PFSK-1 (cell line): ENCODE measurements at regions not wholly inside any gene's neighbourhood (a gene's known extent, or its start where the extent isn't known, plus 50 kb on each side); places are given as distances from the start of the nearest gene placed in this dataset.

Experiments used
- POLR2AphosphoS5 ChIP-seq: IDR thresholded peaks from 2 replicates; pipeline ENCODE4 v1.6.1; 2012; ENCODE audit warnings: low read depth, mild to moderate bottlenecking, control low read depth, low read length, moderate library complexity
- SIN3A ChIP-seq: IDR thresholded peaks from 2 replicates; pipeline ENCODE4 v1.6.1; 2012; ENCODE audit warnings: mild to moderate bottlenecking, low read length, moderate library complexity, borderline replicate concordance; ENCODE audit not compliant: insufficient read depth
- TAF1 ChIP-seq: IDR thresholded peaks from 2 replicates; pipeline ENCODE4 v1.6.1; 2012; ENCODE audit warnings: low read length, control low read depth, borderline replicate concordance; ENCODE audit not compliant: insufficient read depth
- TF ChIP-seq, protein P1 (sequence below), 2 experiments: IDR thresholded peaks; 2 replicates each; pipeline versions ENCODE4 v1.6.1 to v1.8.0; 2011 to 2012; ENCODE audit warnings: low read depth in 2 of 2, low read length in 2 of 2, control low read depth in 1 of 2, inconsistent platforms in 1 of 2, mild to moderate bottlenecking in 1 of 2, moderate library complexity in 1 of 2; ENCODE audit not compliant: insufficient read depth in 1 of 2

DNA sequence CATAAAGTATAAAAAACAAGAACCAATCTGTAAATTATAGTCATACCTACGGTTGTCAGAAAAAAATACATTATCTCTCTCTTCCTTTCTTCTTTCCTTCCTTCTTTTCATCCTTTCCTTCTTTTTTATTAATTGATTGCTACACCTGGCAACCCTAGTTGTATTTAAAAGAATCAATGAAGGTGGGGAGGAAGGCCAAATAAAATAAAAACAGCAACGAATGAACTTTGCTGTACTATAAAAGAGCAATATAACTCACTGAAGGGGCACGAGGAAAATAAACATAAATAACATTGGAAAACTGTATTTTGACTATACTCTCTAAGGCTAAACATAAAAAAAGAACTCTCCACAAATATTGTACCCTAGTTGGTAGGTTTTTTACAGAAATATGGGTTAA, 898.2 kb upstream of the USP15 start:
- TF ChIP-seq POLR2AphosphoS5, result no peak
- no peak for TF ChIP-seq TAF1
- TF ChIP-seq, protein P1, sequence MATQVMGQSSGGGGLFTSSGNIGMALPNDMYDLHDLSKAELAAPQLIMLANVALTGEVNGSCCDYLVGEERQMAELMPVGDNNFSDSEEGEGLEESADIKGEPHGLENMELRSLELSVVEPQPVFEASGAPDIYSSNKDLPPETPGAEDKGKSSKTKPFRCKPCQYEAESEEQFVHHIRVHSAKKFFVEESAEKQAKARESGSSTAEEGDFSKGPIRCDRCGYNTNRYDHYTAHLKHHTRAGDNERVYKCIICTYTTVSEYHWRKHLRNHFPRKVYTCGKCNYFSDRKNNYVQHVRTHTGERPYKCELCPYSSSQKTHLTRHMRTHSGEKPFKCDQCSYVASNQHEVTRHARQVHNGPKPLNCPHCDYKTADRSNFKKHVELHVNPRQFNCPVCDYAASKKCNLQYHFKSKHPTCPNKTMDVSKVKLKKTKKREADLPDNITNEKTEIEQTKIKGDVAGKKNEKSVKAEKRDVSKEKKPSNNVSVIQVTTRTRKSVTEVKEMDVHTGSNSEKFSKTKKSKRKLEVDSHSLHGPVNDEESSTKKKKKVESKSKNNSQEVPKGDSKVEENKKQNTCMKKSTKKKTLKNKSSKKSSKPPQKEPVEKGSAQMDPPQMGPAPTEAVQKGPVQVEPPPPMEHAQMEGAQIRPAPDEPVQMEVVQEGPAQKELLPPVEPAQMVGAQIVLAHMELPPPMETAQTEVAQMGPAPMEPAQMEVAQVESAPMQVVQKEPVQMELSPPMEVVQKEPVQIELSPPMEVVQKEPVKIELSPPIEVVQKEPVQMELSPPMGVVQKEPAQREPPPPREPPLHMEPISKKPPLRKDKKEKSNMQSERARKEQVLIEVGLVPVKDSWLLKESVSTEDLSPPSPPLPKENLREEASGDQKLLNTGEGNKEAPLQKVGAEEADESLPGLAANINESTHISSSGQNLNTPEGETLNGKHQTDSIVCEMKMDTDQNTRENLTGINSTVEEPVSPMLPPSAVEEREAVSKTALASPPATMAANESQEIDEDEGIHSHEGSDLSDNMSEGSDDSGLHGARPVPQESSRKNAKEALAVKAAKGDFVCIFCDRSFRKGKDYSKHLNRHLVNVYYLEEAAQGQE (IDR thresholded peaks at IDR 0.05; ENCODE audit: insufficient read depth in 1 of 2, low read depth in 2 of 2, low read length in 2 of 2), result no peak
- no peak for TF ChIP-seq SIN3A
